Neural progenitor cell (in vitro differentiated cells): ENCODE measurements at regions not wholly inside any gene's neighbourhood (a gene's known extent, or its start where the extent isn't known, plus 50 kb on each side); places are given as distances from the start of the nearest gene placed in this dataset.

ENCODE experiments used
- EZH2 ChIP-seq: fragments of 200-600 bp; sonication (generic); IDR thresholded peaks from 2 replicates; pipeline ENCODE4 v1.6.1; 2017; ENCODE audit warnings: antibody characterized with exemption, mild to moderate bottlenecking, moderate library complexity
- EZH2phosphoT487 ChIP-seq: fragments of 200-600 bp; sonication (generic); IDR thresholded peaks from 2 replicates; pipeline ENCODE4 v1.6.1; 2017; ENCODE audit warnings: antibody characterized with exemption
- TF ChIP-seq, protein P1 (sequence below): fragments of 200-600 bp; sonication (generic); IDR thresholded peaks from 2 replicates; pipeline ENCODE4 v1.5.1; 2017; ENCODE audit warnings: antibody characterized with exemption, mild to moderate bottlenecking

DNA sequence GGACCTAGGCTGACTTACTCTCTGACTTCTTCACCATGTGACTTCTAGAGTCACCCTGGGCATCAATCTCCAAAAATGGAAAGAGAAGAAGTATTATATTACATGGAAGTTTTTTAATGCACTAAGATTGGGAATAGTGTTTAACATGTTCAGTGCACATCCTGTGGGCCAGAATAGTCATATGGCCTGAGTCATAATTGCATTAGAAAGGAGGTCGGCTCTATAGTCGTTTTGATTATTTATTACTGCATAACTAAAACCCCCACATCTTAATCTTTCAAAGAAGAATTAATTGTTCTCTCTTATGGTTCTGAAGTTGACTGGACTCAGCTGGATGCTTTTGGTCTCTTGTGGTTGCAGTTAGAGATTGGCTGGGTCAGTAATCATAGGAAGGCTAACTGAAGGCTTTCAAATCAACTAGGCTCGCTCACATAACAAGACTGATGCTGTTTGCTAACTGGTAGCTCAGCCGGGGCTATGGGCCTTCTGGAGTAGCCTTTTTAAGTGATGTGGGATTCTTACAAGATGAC, 810.6 kb upstream of the ADGRL4 start:
- TF ChIP-seq EZH2 (no peak), EZH2phosphoT487 (no peak)
- TF ChIP-seq, protein P1, sequence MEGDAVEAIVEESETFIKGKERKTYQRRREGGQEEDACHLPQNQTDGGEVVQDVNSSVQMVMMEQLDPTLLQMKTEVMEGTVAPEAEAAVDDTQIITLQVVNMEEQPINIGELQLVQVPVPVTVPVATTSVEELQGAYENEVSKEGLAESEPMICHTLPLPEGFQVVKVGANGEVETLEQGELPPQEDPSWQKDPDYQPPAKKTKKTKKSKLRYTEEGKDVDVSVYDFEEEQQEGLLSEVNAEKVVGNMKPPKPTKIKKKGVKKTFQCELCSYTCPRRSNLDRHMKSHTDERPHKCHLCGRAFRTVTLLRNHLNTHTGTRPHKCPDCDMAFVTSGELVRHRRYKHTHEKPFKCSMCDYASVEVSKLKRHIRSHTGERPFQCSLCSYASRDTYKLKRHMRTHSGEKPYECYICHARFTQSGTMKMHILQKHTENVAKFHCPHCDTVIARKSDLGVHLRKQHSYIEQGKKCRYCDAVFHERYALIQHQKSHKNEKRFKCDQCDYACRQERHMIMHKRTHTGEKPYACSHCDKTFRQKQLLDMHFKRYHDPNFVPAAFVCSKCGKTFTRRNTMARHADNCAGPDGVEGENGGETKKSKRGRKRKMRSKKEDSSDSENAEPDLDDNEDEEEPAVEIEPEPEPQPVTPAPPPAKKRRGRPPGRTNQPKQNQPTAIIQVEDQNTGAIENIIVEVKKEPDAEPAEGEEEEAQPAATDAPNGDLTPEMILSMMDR = no peak
